MM.1S (cell line): ENCODE measurements at regions not wholly inside any gene's neighbourhood (a gene's known extent, or its start where the extent isn't known, plus 50 kb on each side); places are given as distances from the start of the nearest gene placed in this dataset.

Experiments used
- DNase-seq: peaks from one replicate; pipeline ENCODE4 v3.0.0-alpha.2; 2015
- H2AFZ ChIP-seq: fragments of 300-600 bp; sonication (generic); 2 replicates; pipeline ENCODE4 v1.6.0; 2016; ENCODE audit warnings: antibody characterized with exemption, low read length
- H3F3A ChIP-seq: fragments of 300-600 bp; sonication (generic); 2 replicates; pipeline ENCODE4 v1.6.1; 2016; ENCODE audit warnings: mild to moderate bottlenecking, antibody characterized with exemption, low read length, moderate library complexity, mixed read lengths; ENCODE audit not compliant: insufficient read depth
- H3K27ac ChIP-seq: fragments of 300-600 bp; sonication (generic); 2 replicates; pipeline ENCODE4 v1.5.1; 2016; ENCODE audit warnings: mild to moderate bottlenecking, low read length
- H3K27me3 ChIP-seq: fragments of 300-600 bp; sonication (generic); replicated peaks from 2 replicates; pipeline ENCODE4 v1.6.0; 2016; ENCODE audit warnings: low read length; ENCODE audit not compliant: insufficient read depth
- H3K36me3 ChIP-seq: fragments of 300-600 bp; sonication (generic); replicated peaks from 2 replicates; pipeline ENCODE4 v1.6.1; 2016; ENCODE audit warnings: mild to moderate bottlenecking, low read length, mixed read lengths; ENCODE audit not compliant: insufficient read depth
- H3K4me1 ChIP-seq: fragments of 300-600 bp; sonication (generic); 2 replicates; pipeline ENCODE4 v1.6.1; 2016; ENCODE audit warnings: low read length, mixed read lengths
- H3K4me2 ChIP-seq: fragments of 300-600 bp; sonication (generic); 2 replicates; pipeline ENCODE4 v1.6.0; 2016; ENCODE audit warnings: low read depth, low read length
- H3K4me3 ChIP-seq: fragments of 300-600 bp; sonication (generic); 2 replicates; pipeline ENCODE4 v1.5.1; 2016; ENCODE audit warnings: low read length, mixed read lengths
- H3K79me2 ChIP-seq: fragments of 300-600 bp; sonication (generic); 2 replicates; pipeline ENCODE4 v1.6.1; 2016; ENCODE audit warnings: mixed run types, low read length, mixed read lengths
- H3K9ac ChIP-seq: fragments of 300-600 bp; sonication (generic); 2 replicates; pipeline ENCODE4 v1.6.1; 2016; ENCODE audit warnings: low read length, mixed read lengths
- H3K9me2 ChIP-seq: fragments of 300-600 bp; sonication (generic); replicated peaks from 2 replicates; pipeline ENCODE4 v1.6.1; 2016; ENCODE audit warnings: mild to moderate bottlenecking, low read length, mixed read lengths; ENCODE audit not compliant: insufficient read depth
- H3K9me3 ChIP-seq: fragments of 300-600 bp; sonication (generic); replicated peaks from 2 replicates; pipeline ENCODE4 v1.6.1; 2016; ENCODE audit warnings: mild to moderate bottlenecking, low read length, mixed read lengths; ENCODE audit not compliant: insufficient read depth
- H4K20me1 ChIP-seq: fragments of 300-600 bp; sonication (generic); 2 replicates; pipeline ENCODE4 v1.6.1; 2016; ENCODE audit warnings: mild to moderate bottlenecking, low read length, moderate library complexity, mixed read lengths; ENCODE audit not compliant: insufficient read depth
- CTCF ChIP-seq: fragments of 300-600 bp; sonication (generic); IDR thresholded peaks from 2 replicates; pipeline ENCODE4 v1.5.1; 2016; ENCODE audit warnings: antibody characterized with exemption, low read length, mixed read lengths
- EZH2 ChIP-seq: fragments of 300-600 bp; sonication (generic); optimal IDR thresholded peaks from 2 replicates; pipeline ENCODE3; 2017; ENCODE audit warnings: low read depth, mild to moderate bottlenecking, antibody characterized with exemption, low read length, mixed read lengths
- EZH2phosphoT487 ChIP-seq: fragments of 300-600 bp; sonication (generic); IDR thresholded peaks from 2 replicates; pipeline ENCODE4 v1.6.1; 2018; ENCODE audit warnings: antibody characterized with exemption, low read length

DNA sequence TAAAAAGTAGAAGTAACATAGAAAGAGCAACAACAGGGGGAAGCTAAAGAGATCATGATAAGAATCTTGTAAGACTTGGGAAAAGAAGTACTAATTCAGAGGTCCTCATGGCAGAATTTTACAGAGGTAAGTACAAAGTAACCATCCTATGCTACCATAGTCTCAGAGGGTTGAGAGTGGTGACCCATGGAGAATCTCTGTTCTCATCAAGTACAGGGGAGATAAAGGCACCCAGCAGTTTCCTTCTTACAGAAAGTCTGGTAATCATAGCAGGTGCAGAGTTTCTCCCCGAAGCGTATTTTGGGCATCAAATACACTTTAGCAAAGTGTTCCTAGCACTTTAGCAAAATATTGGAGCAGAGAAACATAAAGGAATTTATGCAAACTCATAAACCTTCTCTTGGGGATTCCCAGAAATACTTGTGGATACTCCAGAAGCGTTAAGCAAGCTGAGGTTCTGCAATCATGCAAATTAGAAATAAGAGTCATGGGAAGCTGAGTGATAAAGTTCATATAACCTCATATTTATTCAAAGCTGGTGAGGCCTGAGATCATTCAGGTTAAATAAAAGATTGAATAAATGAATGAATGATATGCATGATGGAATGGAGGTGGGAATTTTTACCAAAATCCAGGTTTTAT lies 101.0 kb upstream of the SMC2 start:
- H4K20me1 ChIP-seq = no peaks in the 10 kb centered on the region
- no peaks in the 10 kb centered on the region for H3K4me1 ChIP-seq
- no peaks in the 10 kb centered on the region for H3K36me3 ChIP-seq
- H3K27ac ChIP-seq = no peak overlapping the region
- no peaks in the 10 kb centered on the region for H3F3A ChIP-seq
- H2AFZ ChIP-seq = no peak overlapping the region
- TF ChIP-seq EZH2 (no peak), CTCF (no peak), EZH2phosphoT487 (no peak)
- H3K9me3 ChIP-seq = no peaks in the 10 kb centered on the region
- H3K9me2 ChIP-seq = no peaks in the 10 kb centered on the region
- no peak overlapping the region for H3K4me2 ChIP-seq
- no peak for DNase-seq
- H3K79me2 ChIP-seq = no peaks in the 10 kb centered on the region
- H3K9ac ChIP-seq = no peak overlapping the region
- no peak overlapping the region for H3K4me3 ChIP-seq
- H3K27me3 ChIP-seq = no peaks in the 10 kb centered on the region

DNA sequence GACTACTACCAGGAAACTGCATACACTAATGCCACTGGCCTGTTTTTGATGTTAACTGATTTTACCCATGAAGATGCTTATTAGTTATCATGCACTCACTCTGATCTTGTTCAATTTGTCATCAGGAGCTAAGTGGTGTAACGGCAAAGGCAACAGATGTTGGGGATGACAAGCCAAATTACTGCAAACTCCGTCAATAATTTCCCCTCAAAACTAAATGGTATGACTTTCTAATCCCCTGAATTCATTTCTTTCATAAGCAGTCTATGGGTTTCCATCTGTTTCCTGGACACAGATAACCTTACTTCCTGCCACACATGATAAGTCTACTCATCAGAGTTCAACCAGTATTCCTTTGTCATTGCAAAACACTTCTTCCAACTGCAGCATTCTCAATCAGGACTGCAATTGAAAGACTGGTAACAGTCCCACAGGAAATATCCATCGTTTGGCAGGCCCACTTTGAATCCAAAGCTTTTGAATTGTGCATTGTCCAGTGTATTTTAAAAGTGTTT lies 96.2 kb upstream of the SMC2 start:
- H2AFZ ChIP-seq = no peak overlapping the region
- H3K9me3 ChIP-seq = no peaks in the 10 kb centered on the region
- H3K9ac ChIP-seq = no peak overlapping the region
- TF ChIP-seq CTCF = no peak
- no peak overlapping the region for H3K27ac ChIP-seq
- H3K27me3 ChIP-seq = no peaks in the 10 kb centered on the region
- H3K4me1 ChIP-seq = no peaks in the 10 kb centered on the region
- H3F3A ChIP-seq = no peaks in the 10 kb centered on the region
- H3K36me3 ChIP-seq = no peaks in the 10 kb centered on the region
- H3K4me2 ChIP-seq = no peak overlapping the region
- no peak overlapping the region for H3K4me3 ChIP-seq
- H3K79me2 ChIP-seq = no peaks in the 10 kb centered on the region
- DNase-seq = no peak
- no peaks in the 10 kb centered on the region for H4K20me1 ChIP-seq
- H3K9me2 ChIP-seq = no peaks in the 10 kb centered on the region

GRCh38 chr9:103999375-104000062 lies 94.6 kb upstream of the SMC2 start:
- Histone ChIP-seq H3K9me2 (no peaks in the 10 kb centered on the region), H3K36me3 (no peaks in the 10 kb centered on the region), H3K27me3 (no peaks in the 10 kb centered on the region), H3K4me1 (no peaks in the 10 kb centered on the region), H2AFZ (no peak overlapping the region), H3K4me2 (no peak overlapping the region), H3K79me2 (no peaks in the 10 kb centered on the region), H3K9ac (no peak overlapping the region), H4K20me1 (no peaks in the 10 kb centered on the region), H3K27ac (no peak overlapping the region), H3K9me3 (no peaks in the 10 kb centered on the region), H3K4me3 (no peak overlapping the region), H3F3A (no peaks in the 10 kb centered on the region)
- no peak for DNase-seq
- TF ChIP-seq EZH2phosphoT487 = no peak
- no peak for TF ChIP-seq CTCF
- TF ChIP-seq EZH2 = no peak
